ENCODE measurements at regions not wholly inside any gene's neighbourhood (a gene's known extent, or its start where the extent isn't known, plus 50 kb on each side); places are given as distances from the start of the nearest gene placed in this dataset.

DNA sequence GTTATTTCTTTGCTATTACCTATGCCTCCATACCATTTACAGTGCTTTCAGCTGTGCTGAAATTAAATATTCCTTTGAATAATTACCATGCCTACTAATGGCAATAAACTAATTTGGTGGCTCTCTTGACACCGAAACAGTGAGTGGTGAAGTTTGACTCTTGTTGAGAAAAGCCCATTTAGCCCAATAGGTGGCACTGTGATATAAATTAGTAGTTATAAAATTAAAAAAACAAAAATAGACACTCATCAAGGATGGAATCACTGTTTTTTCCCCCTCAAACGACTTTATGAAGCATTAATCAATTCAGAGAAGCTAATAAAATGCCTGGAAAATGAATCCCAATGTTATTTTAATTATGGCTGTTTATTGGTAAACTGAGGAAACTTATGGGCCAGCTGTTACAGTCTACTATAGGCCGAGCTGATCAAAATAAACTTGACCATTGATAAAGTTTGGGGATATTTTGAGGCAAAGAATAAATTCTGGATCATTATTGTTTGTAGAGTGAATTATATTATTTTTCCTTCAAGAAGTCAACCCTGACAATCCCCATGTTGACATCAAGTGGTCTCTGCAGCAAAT lies 339.6 kb downstream of the TRIB2 start:
- TF ChIP-seq, protein P1, sequence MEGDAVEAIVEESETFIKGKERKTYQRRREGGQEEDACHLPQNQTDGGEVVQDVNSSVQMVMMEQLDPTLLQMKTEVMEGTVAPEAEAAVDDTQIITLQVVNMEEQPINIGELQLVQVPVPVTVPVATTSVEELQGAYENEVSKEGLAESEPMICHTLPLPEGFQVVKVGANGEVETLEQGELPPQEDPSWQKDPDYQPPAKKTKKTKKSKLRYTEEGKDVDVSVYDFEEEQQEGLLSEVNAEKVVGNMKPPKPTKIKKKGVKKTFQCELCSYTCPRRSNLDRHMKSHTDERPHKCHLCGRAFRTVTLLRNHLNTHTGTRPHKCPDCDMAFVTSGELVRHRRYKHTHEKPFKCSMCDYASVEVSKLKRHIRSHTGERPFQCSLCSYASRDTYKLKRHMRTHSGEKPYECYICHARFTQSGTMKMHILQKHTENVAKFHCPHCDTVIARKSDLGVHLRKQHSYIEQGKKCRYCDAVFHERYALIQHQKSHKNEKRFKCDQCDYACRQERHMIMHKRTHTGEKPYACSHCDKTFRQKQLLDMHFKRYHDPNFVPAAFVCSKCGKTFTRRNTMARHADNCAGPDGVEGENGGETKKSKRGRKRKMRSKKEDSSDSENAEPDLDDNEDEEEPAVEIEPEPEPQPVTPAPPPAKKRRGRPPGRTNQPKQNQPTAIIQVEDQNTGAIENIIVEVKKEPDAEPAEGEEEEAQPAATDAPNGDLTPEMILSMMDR (IDR thresholded peaks at IDR 0.05 in 4 of 5, conservative IDR thresholded peaks at IDR 0.05 in 1 of 5) = no peak
- TF ChIP-seq POLR2A (IDR thresholded peaks at IDR 0.05) = no peak

Data from gastrocnemius medialis (tissue), 4 donors.